RWPE2 (cell line): ENCODE measurements at regions not wholly inside any gene's neighbourhood (a gene's known extent, or its start where the extent isn't known, plus 50 kb on each side); places are given as distances from the start of the nearest gene placed in this dataset.

Experiments
- ATAC-seq: fragments of 200-7000 bp; cut with Tn5 transposase; 3 replicates; pipeline ENCODE4 v1.9.1; 2021; ENCODE audit warnings: low read depth
- DNase-seq: peaks from one replicate; pipeline ENCODE4 v3.0.0-alpha.2; 2020; ENCODE audit warnings: low spot score
- H3K27ac ChIP-seq: fragments of 450-650 bp; 2 replicates; pipeline ENCODE4 v1.5.1; 2017; ENCODE audit warnings: mild to moderate bottlenecking; ENCODE audit not compliant: poor library complexity, severe bottlenecking
- H3K27me3 ChIP-seq: fragments of 250-450 bp; sonication (Bioruptor Pico); 2 replicates; pipeline ENCODE4 v1.5.1; 2021; ENCODE audit warnings: mild to moderate bottlenecking, moderate library complexity; ENCODE audit not compliant: insufficient read depth, poor library complexity, severe bottlenecking
- H3K36me3 ChIP-seq: fragments of 250-450 bp; sonication (Bioruptor Pico); 2 replicates; pipeline ENCODE4 v1.5.1; 2020; ENCODE audit warnings: low read depth, mild to moderate bottlenecking, moderate library complexity
- H3K4me1 ChIP-seq: fragments of 250-450 bp; sonication (Bioruptor Pico); 2 replicates; pipeline ENCODE4 v1.5.1; 2021; ENCODE audit warnings: mild to moderate bottlenecking, moderate library complexity; ENCODE audit not compliant: insufficient read depth, poor library complexity, severe bottlenecking
- H3K4me3 ChIP-seq: fragments of 250-450 bp; sonication (Bioruptor Pico); 2 replicates; pipeline ENCODE4 v1.5.1; 2021; ENCODE audit warnings: mild to moderate bottlenecking, moderate library complexity; ENCODE audit not compliant: severe bottlenecking
- H3K9me3 ChIP-seq: fragments of 250-450 bp; sonication (Bioruptor Pico); 2 replicates; pipeline ENCODE4 v1.5.1; 2021; ENCODE audit warnings: mild to moderate bottlenecking, moderate library complexity; ENCODE audit not compliant: severe bottlenecking
- TF ChIP-seq, protein P1 (sequence below): fragments of 450-650 bp; IDR thresholded peaks from one replicate; pipeline ENCODE4 v1.5.1; 2017; ENCODE audit warnings: mild to moderate bottlenecking, moderate library complexity; ENCODE audit not compliant: poor library complexity, severe bottlenecking

DNA sequence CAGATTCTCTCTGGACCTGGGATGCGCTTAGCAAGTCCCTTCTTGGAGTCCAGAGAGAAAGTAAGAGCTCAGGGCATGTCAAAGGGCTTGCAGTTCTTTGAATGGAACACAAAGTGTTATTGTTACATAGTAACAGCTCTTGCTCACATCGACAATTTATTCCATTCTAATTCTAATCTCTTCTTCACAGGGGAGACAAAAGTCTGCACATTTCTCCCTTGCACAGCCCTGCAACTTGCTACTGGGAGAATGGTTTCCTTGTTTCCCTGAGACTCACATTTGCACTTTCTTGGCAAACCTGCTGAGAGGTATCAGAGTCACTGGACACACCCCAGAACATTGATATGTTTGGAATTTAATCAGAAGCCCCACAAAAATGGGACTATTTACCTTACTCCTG is 209.9 kb upstream of the IGF1 start:
- no peaks in the 10 kb centered on the region for H3K4me1 ChIP-seq
- H3K9me3 ChIP-seq = no peaks in the 10 kb centered on the region
- H3K27ac ChIP-seq = no peak overlapping the region
- H3K36me3 ChIP-seq = no peaks in the 10 kb centered on the region
- ATAC-seq (no peak), DNase-seq (no peak)
- TF ChIP-seq, protein P1, sequence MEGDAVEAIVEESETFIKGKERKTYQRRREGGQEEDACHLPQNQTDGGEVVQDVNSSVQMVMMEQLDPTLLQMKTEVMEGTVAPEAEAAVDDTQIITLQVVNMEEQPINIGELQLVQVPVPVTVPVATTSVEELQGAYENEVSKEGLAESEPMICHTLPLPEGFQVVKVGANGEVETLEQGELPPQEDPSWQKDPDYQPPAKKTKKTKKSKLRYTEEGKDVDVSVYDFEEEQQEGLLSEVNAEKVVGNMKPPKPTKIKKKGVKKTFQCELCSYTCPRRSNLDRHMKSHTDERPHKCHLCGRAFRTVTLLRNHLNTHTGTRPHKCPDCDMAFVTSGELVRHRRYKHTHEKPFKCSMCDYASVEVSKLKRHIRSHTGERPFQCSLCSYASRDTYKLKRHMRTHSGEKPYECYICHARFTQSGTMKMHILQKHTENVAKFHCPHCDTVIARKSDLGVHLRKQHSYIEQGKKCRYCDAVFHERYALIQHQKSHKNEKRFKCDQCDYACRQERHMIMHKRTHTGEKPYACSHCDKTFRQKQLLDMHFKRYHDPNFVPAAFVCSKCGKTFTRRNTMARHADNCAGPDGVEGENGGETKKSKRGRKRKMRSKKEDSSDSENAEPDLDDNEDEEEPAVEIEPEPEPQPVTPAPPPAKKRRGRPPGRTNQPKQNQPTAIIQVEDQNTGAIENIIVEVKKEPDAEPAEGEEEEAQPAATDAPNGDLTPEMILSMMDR = no peak
- H3K27me3 ChIP-seq = no peaks in the 10 kb centered on the region
- H3K4me3 ChIP-seq = no peak overlapping the region

DNA sequence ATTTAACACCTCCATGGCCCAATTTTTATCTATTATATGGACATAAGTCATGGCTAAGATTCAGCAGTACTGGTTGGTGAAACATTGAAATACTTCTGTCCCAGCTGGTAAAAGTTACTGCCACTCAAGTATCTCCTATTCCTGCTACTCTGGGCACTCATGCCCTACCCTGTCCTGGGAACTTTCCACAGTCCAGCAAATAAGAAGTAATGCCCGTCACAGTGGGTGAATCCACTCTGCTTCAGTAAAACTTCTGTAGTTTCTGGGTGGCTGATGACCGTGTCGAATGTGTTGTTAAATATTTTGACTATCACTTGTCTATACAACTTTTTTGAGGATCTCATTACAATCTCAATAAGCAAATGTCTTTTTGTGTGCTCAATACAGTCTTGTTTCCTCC is 209.3 kb upstream of the IGF1 start:
- no peak for DNase-seq
- no peaks in the 10 kb centered on the region for H3K9me3 ChIP-seq
- no peaks in the 10 kb centered on the region for H3K27me3 ChIP-seq
- H3K4me3 ChIP-seq = no peak overlapping the region
- no peak for ATAC-seq
- H3K36me3 ChIP-seq = no peaks in the 10 kb centered on the region
- H3K4me1 ChIP-seq = no peaks in the 10 kb centered on the region
- TF ChIP-seq, protein P1 = no peak
- no peak overlapping the region for H3K27ac ChIP-seq

- ATAC-seq (no peak), DNase-seq (no peak)
- no peak overlapping the region for H3K4me3 ChIP-seq
- no peak overlapping the region for H3K27ac ChIP-seq
- TF ChIP-seq, protein P1 = no peak
- H3K9me3 ChIP-seq = no peaks in the 10 kb centered on the region
- no peaks in the 10 kb centered on the region for H3K27me3 ChIP-seq
- H3K4me1 ChIP-seq = no peaks in the 10 kb centered on the region
- H3K36me3 ChIP-seq = no peaks in the 10 kb centered on the region
These were observed 207.2 kb upstream of the IGF1 start for GRCh38 chr12:102687523-102687922.

DNA sequence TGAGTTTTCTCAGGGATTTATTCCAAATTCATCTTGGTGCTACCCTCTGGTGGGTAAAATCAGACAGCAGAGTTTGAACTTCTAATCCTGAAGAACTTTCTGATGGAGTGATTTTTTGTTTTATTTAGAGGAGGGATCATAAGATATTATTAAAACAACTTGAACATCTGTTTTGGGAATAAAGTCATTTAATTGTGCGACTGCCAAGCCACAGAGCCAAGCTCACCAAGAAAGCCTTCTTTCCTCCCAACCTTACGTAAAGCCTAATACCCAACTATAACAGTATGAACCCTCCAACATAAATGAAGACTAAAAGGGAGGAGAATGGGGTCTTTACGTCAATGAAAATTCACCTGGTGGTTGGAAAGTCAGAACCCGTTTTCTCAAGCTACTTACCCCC is 205.5 kb upstream of the IGF1 start:
- H3K36me3 ChIP-seq = no peaks in the 10 kb centered on the region
- no peak for ATAC-seq
- H3K4me3 ChIP-seq = no peak overlapping the region
- no peak for DNase-seq
- H3K9me3 ChIP-seq = no peaks in the 10 kb centered on the region
- no peak overlapping the region for H3K27ac ChIP-seq
- H3K4me1 ChIP-seq = no peaks in the 10 kb centered on the region
- no peaks in the 10 kb centered on the region for H3K27me3 ChIP-seq
- TF ChIP-seq, protein P1 = no peak

- ATAC-seq = no peak
- no peaks in the 10 kb centered on the region for H3K27me3 ChIP-seq
- H3K9me3 ChIP-seq = no peaks in the 10 kb centered on the region
- no peak for DNase-seq
- H3K36me3 ChIP-seq = no peaks in the 10 kb centered on the region
- H3K4me1 ChIP-seq = no peaks in the 10 kb centered on the region
- no peak overlapping the region for H3K4me3 ChIP-seq
- H3K27ac ChIP-seq = no peak overlapping the region
- TF ChIP-seq, protein P1 = no peak
These were observed 204.8 kb upstream of the IGF1 start for GRCh38 chr12:102685172-102685571.
